ENCODE measurements at regions not wholly inside any gene's neighbourhood (a gene's known extent, or its start where the extent isn't known, plus 50 kb on each side); places are given as distances from the start of the nearest gene placed in this dataset.

GRCh38 chr20:24762791-24763350, 186.2 kb upstream of the CST7 start:
- TF ChIP-seq POLR2AphosphoS5 (IDR thresholded peaks at IDR 0.05) (no peak), POLR2A (IDR thresholded peaks at IDR 0.05) (no peak)
- TF ChIP-seq, protein P1, sequence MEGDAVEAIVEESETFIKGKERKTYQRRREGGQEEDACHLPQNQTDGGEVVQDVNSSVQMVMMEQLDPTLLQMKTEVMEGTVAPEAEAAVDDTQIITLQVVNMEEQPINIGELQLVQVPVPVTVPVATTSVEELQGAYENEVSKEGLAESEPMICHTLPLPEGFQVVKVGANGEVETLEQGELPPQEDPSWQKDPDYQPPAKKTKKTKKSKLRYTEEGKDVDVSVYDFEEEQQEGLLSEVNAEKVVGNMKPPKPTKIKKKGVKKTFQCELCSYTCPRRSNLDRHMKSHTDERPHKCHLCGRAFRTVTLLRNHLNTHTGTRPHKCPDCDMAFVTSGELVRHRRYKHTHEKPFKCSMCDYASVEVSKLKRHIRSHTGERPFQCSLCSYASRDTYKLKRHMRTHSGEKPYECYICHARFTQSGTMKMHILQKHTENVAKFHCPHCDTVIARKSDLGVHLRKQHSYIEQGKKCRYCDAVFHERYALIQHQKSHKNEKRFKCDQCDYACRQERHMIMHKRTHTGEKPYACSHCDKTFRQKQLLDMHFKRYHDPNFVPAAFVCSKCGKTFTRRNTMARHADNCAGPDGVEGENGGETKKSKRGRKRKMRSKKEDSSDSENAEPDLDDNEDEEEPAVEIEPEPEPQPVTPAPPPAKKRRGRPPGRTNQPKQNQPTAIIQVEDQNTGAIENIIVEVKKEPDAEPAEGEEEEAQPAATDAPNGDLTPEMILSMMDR (IDR thresholded peaks at IDR 0.05 in 8 of 11, conservative IDR thresholded peaks at IDR 0.05 in 3 of 11): no peak
